ENCODE measurements at regions not wholly inside any gene's neighbourhood (a gene's known extent, or its start where the extent isn't known, plus 50 kb on each side); places are given as distances from the start of the nearest gene placed in this dataset.
"Not testable (repeated sequence)": the region's sequence is repeated elsewhere in the genome, so short reads cannot be mapped to it uniquely, and the experiment has no call there.

DNA sequence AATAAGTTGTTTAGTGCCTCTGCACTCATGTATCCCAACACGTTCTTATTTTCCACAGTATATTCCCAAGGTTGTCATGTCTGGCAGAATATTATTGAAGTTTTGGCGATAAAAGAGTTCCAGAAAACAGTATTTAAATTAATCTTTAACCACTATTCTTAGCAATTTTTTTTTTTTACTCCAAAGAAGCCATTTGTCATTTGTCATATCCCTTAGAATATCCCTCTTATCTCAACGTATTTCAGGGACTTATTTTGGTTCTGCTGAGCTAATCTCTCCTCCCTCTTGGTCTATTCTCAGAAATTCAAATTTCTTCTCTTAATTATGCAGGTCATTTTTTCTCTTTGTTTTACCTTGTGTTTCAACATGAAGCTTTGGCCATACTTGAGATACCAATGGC lies 643.4 kb downstream of the ANKRD7 start:
- no peaks in the 10 kb centered on the region for H3K27me3 ChIP-seq (replicated peaks in 2 of 5; ENCODE audit: control insufficient read depth in 4 of 5, insufficient read depth in 5 of 5, low read length in 4 of 5)
- no peaks in the 10 kb centered on the region for H3K4me1 ChIP-seq (ENCODE audit: control extremely low read depth in 1 of 4, control insufficient read depth in 4 of 4, insufficient read depth in 4 of 4, low read length in 3 of 4)
- no peaks in the 10 kb centered on the region for H3K36me3 ChIP-seq (ENCODE audit: control insufficient read depth in 4 of 4, insufficient read depth in 4 of 4, low read length in 3 of 4)
- H3K4me3 ChIP-seq (ENCODE audit: control insufficient read depth in 1 of 7, extremely low read depth in 1 of 7, insufficient read depth in 4 of 7, low read depth in 2 of 7, low read length in 6 of 7): no peak overlapping the region
- ChIA-PET CTCF (no interaction called here), POLR2A (no interaction called here)
- H3K9me3 ChIP-seq (ENCODE audit: control extremely low read depth in 1 of 5, control insufficient read depth in 4 of 5, insufficient read depth in 2 of 5, low read depth in 1 of 5, low read length in 4 of 5): no peaks in the 10 kb centered on the region
- whole genome bisulfite sequencing (ENCODE audit: insufficient coverage): 71% methylated on average over 1 of the region's 3 CpGs
- DNase-seq: no peak
- H3K27ac ChIP-seq (ENCODE audit: insufficient read depth in 1 of 2, low read depth in 1 of 2, low read length in 2 of 2, poor library complexity in 1 of 2, severe bottlenecking in 2 of 2): no peak overlapping the region

- H3K36me3 ChIP-seq (ENCODE audit: control insufficient read depth in 4 of 4, insufficient read depth in 4 of 4, low read length in 3 of 4); H3K4me3 ChIP-seq (ENCODE audit: control insufficient read depth in 1 of 7, extremely low read depth in 1 of 7, insufficient read depth in 4 of 7, low read depth in 2 of 7, low read length in 6 of 7); H3K4me1 ChIP-seq (ENCODE audit: control extremely low read depth in 1 of 4, control insufficient read depth in 4 of 4, insufficient read depth in 4 of 4, low read length in 3 of 4); DNase-seq; CTCF ChIA-PET; H3K27me3 ChIP-seq (replicated peaks in 2 of 5; ENCODE audit: control insufficient read depth in 4 of 5, insufficient read depth in 5 of 5, low read length in 4 of 5); H3K27ac ChIP-seq (ENCODE audit: insufficient read depth in 1 of 2, low read depth in 1 of 2, low read length in 2 of 2, poor library complexity in 1 of 2, severe bottlenecking in 2 of 2); H3K9me3 ChIP-seq (ENCODE audit: control extremely low read depth in 1 of 5, control insufficient read depth in 4 of 5, insufficient read depth in 2 of 5, low read depth in 1 of 5, low read length in 4 of 5); POLR2A ChIA-PET: not testable (repeated sequence)
- WGBS (ENCODE audit: insufficient coverage): 92% methylated on average over 2 of the region's 2 CpGs
Observed at GRCh38 chr7:118869141-118869540, 644.6 kb downstream of the ANKRD7 start.

DNA sequence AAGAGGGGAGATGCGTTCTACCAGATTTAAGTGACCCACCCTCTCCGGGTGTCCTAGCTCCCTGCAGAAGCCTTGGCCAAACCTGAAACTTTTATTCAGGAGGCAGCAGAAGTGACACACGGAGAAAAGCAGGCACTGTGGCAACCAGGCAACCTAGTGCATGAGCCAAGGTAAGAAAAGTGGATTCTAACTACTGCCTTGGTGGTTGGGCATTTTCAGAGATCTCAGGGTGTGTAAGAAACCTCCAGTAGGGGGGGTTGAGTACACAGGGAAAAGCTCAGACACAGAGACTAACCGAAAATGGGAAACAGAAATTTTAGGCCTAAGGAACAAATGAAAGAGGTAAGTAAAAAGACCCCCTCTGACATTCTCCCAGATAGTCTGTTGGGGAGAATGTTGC lies 645.7 kb downstream of the ANKRD7 start:
- no peak for DNase-seq
- no peaks in the 10 kb centered on the region for H3K27me3 ChIP-seq (replicated peaks in 2 of 5; ENCODE audit: control insufficient read depth in 4 of 5, insufficient read depth in 5 of 5, low read length in 4 of 5)
- ChIA-PET CTCF (no interaction called here), POLR2A (interaction anchor here (0.8 kb wide), 1 partner anchor 394 kb away, joined by 3 read pairs; no protein-coding TSS in a partner anchor)
- H3K9me3 ChIP-seq (ENCODE audit: control extremely low read depth in 1 of 5, control insufficient read depth in 4 of 5, insufficient read depth in 2 of 5, low read depth in 1 of 5, low read length in 4 of 5): no peaks in the 10 kb centered on the region
- H3K27ac ChIP-seq (ENCODE audit: insufficient read depth in 1 of 2, low read depth in 1 of 2, low read length in 2 of 2, poor library complexity in 1 of 2, severe bottlenecking in 2 of 2): no peak overlapping the region
- WGBS (ENCODE audit: insufficient coverage): 82% methylated on average over 1 of the region's 4 CpGs
- H3K4me1 ChIP-seq (ENCODE audit: control extremely low read depth in 1 of 4, control insufficient read depth in 4 of 4, insufficient read depth in 4 of 4, low read length in 3 of 4): no peaks in the 10 kb centered on the region
- no peaks in the 10 kb centered on the region for H3K36me3 ChIP-seq (ENCODE audit: control insufficient read depth in 4 of 4, insufficient read depth in 4 of 4, low read length in 3 of 4)
- no peak overlapping the region for H3K4me3 ChIP-seq (ENCODE audit: control insufficient read depth in 1 of 7, extremely low read depth in 1 of 7, insufficient read depth in 4 of 7, low read depth in 2 of 7, low read length in 6 of 7)

- Histone ChIP-seq H3K4me3 (ENCODE audit: control insufficient read depth in 1 of 7, extremely low read depth in 1 of 7, insufficient read depth in 4 of 7, low read depth in 2 of 7, low read length in 6 of 7) (no peak overlapping the region), H3K9me3 (ENCODE audit: control extremely low read depth in 1 of 5, control insufficient read depth in 4 of 5, insufficient read depth in 2 of 5, low read depth in 1 of 5, low read length in 4 of 5) (no peaks in the 10 kb centered on the region), H3K27me3 (replicated peaks in 2 of 5; ENCODE audit: control insufficient read depth in 4 of 5, insufficient read depth in 5 of 5, low read length in 4 of 5) (no peaks in the 10 kb centered on the region), H3K27ac (ENCODE audit: insufficient read depth in 1 of 2, low read depth in 1 of 2, low read length in 2 of 2, poor library complexity in 1 of 2, severe bottlenecking in 2 of 2) (no peak overlapping the region), H3K4me1 (ENCODE audit: control extremely low read depth in 1 of 4, control insufficient read depth in 4 of 4, insufficient read depth in 4 of 4, low read length in 3 of 4) (no peaks in the 10 kb centered on the region), H3K36me3 (ENCODE audit: control insufficient read depth in 4 of 4, insufficient read depth in 4 of 4, low read length in 3 of 4) (no peaks in the 10 kb centered on the region)
- POLR2A ChIA-PET: no interaction called here
- 67% methylated on average over 2 of the region's 3 CpGs for WGBS (ENCODE audit: insufficient coverage)
- CTCF ChIA-PET: no interaction called here
- no peak for DNase-seq
Observed at GRCh38 chr7:118872568-118872967, 648.1 kb downstream of the ANKRD7 start.

GRCh38 chr7:118877187-118877586 lies 652.7 kb downstream of the ANKRD7 start:
- no peaks in the 10 kb centered on the region for H3K9me3 ChIP-seq (ENCODE audit: control extremely low read depth in 1 of 5, control insufficient read depth in 4 of 5, insufficient read depth in 2 of 5, low read depth in 1 of 5, low read length in 4 of 5)
- H3K4me3 ChIP-seq (ENCODE audit: control insufficient read depth in 1 of 7, extremely low read depth in 1 of 7, insufficient read depth in 4 of 7, low read depth in 2 of 7, low read length in 6 of 7): no peak overlapping the region
- no peaks in the 10 kb centered on the region for H3K27me3 ChIP-seq (replicated peaks in 2 of 5; ENCODE audit: control insufficient read depth in 4 of 5, insufficient read depth in 5 of 5, low read length in 4 of 5)
- ChIA-PET CTCF (no interaction called here), POLR2A (no interaction called here)
- no CpG with 5 or more reads among the region's 2 CpGs for WGBS (ENCODE audit: insufficient coverage)
- no peak for DNase-seq
- no peaks in the 10 kb centered on the region for H3K36me3 ChIP-seq (ENCODE audit: control insufficient read depth in 4 of 4, insufficient read depth in 4 of 4, low read length in 3 of 4)
- no peaks in the 10 kb centered on the region for H3K4me1 ChIP-seq (ENCODE audit: control extremely low read depth in 1 of 4, control insufficient read depth in 4 of 4, insufficient read depth in 4 of 4, low read length in 3 of 4)
- no peak overlapping the region for H3K27ac ChIP-seq (ENCODE audit: insufficient read depth in 1 of 2, low read depth in 1 of 2, low read length in 2 of 2, poor library complexity in 1 of 2, severe bottlenecking in 2 of 2)

DNA sequence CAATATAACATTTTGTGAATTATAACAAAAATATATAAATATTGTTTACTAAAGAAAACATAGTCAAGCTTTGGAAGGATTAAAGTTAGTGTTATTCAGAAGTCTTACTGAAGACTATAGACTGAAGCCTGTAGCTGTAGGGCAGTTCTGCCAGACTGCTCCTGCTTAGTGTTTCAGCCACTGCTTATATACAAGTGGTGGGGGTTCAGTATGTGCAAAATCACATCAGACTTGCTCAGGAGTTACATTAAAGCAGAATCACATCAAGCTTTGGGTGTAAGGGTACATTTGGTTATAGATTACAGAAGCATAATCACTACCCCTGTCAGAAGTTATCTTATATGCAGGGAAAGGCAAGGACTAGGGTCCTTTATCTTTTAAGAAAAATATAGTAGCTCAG lies 653.8 kb downstream of the ANKRD7 start:
- no peaks in the 10 kb centered on the region for H3K9me3 ChIP-seq (ENCODE audit: control extremely low read depth in 1 of 5, control insufficient read depth in 4 of 5, insufficient read depth in 2 of 5, low read depth in 1 of 5, low read length in 4 of 5)
- no peaks in the 10 kb centered on the region for H3K27me3 ChIP-seq (replicated peaks in 2 of 5; ENCODE audit: control insufficient read depth in 4 of 5, insufficient read depth in 5 of 5, low read length in 4 of 5)
- no peak for DNase-seq
- CTCF ChIA-PET: no interaction called here
- POLR2A ChIA-PET: no interaction called here
- no peaks in the 10 kb centered on the region for H3K36me3 ChIP-seq (ENCODE audit: control insufficient read depth in 4 of 4, insufficient read depth in 4 of 4, low read length in 3 of 4)
- no peaks in the 10 kb centered on the region for H3K4me1 ChIP-seq (ENCODE audit: control extremely low read depth in 1 of 4, control insufficient read depth in 4 of 4, insufficient read depth in 4 of 4, low read length in 3 of 4)
- H3K27ac ChIP-seq (ENCODE audit: insufficient read depth in 1 of 2, low read depth in 1 of 2, low read length in 2 of 2, poor library complexity in 1 of 2, severe bottlenecking in 2 of 2): no peak overlapping the region
- H3K4me3 ChIP-seq (ENCODE audit: control insufficient read depth in 1 of 7, extremely low read depth in 1 of 7, insufficient read depth in 4 of 7, low read depth in 2 of 7, low read length in 6 of 7): no peak overlapping the region

DNA sequence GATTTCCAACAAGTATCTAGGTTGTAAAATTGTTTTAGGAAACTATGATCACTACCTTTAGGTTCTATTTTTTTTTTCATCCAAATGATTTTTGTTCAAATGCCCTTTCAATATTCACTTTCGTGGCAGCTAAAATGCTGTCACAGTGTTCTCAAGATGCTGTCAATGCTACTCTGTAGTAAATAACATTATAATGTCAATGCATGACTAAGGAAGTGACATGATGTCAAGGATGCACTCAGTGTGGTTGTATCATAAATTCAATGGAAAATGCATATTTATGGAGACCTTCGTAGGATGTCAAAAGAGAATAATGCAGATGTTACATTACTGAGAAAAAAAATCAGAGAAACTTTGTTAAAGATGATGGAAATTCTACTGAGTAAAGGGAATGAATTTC lies 673.8 kb downstream of the ANKRD7 start:
- Histone ChIP-seq H3K27me3 (replicated peaks in 2 of 5; ENCODE audit: control insufficient read depth in 4 of 5, insufficient read depth in 5 of 5, low read length in 4 of 5) (no peaks in the 10 kb centered on the region), H3K4me1 (ENCODE audit: control extremely low read depth in 1 of 4, control insufficient read depth in 4 of 4, insufficient read depth in 4 of 4, low read length in 3 of 4) (no peaks in the 10 kb centered on the region), H3K9me3 (ENCODE audit: control extremely low read depth in 1 of 5, control insufficient read depth in 4 of 5, insufficient read depth in 2 of 5, low read depth in 1 of 5, low read length in 4 of 5) (no peaks in the 10 kb centered on the region)

GRCh38 chr7:118902600-118902999 lies 678.1 kb downstream of the ANKRD7 start:
- DNase-seq: no peak
- WGBS (ENCODE audit: insufficient coverage): no CpG with 5 or more reads among the region's 3 CpGs
- POLR2A ChIA-PET: no interaction called here
- Histone ChIP-seq H3K27ac (ENCODE audit: insufficient read depth in 1 of 2, low read depth in 1 of 2, low read length in 2 of 2, poor library complexity in 1 of 2, severe bottlenecking in 2 of 2) (no peak overlapping the region), H3K4me1 (ENCODE audit: control extremely low read depth in 1 of 4, control insufficient read depth in 4 of 4, insufficient read depth in 4 of 4, low read length in 3 of 4) (no peaks in the 10 kb centered on the region), H3K4me3 (ENCODE audit: control insufficient read depth in 1 of 7, extremely low read depth in 1 of 7, insufficient read depth in 4 of 7, low read depth in 2 of 7, low read length in 6 of 7) (no peak overlapping the region), H3K27me3 (replicated peaks in 2 of 5; ENCODE audit: control insufficient read depth in 4 of 5, insufficient read depth in 5 of 5, low read length in 4 of 5) (no peaks in the 10 kb centered on the region), H3K9me3 (ENCODE audit: control extremely low read depth in 1 of 5, control insufficient read depth in 4 of 5, insufficient read depth in 2 of 5, low read depth in 1 of 5, low read length in 4 of 5) (no peaks in the 10 kb centered on the region), H3K36me3 (ENCODE audit: control insufficient read depth in 4 of 4, insufficient read depth in 4 of 4, low read length in 3 of 4) (no peaks in the 10 kb centered on the region)
- CTCF ChIA-PET: no interaction called here

More for the DNA sequence above, 673.8 kb downstream of the ANKRD7 start:
- Histone ChIP-seq H3K27ac (ENCODE audit: insufficient read depth in 1 of 2, low read depth in 1 of 2, low read length in 2 of 2, poor library complexity in 1 of 2, severe bottlenecking in 2 of 2) (no peak overlapping the region), H3K4me3 (ENCODE audit: control insufficient read depth in 1 of 7, extremely low read depth in 1 of 7, insufficient read depth in 4 of 7, low read depth in 2 of 7, low read length in 6 of 7) (no peak overlapping the region), H3K36me3 (ENCODE audit: control insufficient read depth in 4 of 4, insufficient read depth in 4 of 4, low read length in 3 of 4) (no peaks in the 10 kb centered on the region)
- no peak for DNase-seq
- POLR2A ChIA-PET: no interaction called here
- WGBS (ENCODE audit: insufficient coverage): 100% methylated on average over 1 of the region's 2 CpGs
- CTCF ChIA-PET: no interaction called here
